Fibroblast of upper back skin (primary cell): ENCODE measurements at regions not wholly inside any gene's neighbourhood (a gene's known extent, or its start where the extent isn't known, plus 50 kb on each side); places are given as distances from the start of the nearest gene placed in this dataset.
"Not testable (repeated sequence)": the region's sequence is repeated elsewhere in the genome, so short reads cannot be mapped to it uniquely, and the experiment has no call there.

Experiments
- DNase-seq: peaks from one replicate; pipeline ENCODE4 v3.0.0-alpha.2; 2013

DNA sequence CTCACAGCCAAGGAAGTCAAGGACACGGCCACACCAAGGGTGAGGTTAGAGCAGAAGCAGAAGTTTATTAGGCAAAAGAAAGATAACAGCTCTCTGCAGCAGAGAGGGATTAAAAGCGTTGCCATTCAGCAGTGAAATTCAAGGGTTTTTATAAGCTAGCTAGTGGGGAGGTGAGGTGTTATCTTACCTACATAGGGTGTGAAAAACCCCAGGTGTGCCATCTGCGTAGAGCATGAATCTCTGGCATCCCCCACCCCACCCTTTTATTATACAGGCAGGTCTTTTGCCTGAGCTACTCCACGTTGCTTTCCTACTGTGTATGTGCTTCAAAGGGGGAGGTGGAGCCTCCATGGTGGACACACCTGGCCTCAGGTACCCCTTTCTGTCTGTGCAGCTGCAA, 135.4 kb downstream of the ARHGAP11B start:
- DNase-seq: not testable (repeated sequence)

DNA sequence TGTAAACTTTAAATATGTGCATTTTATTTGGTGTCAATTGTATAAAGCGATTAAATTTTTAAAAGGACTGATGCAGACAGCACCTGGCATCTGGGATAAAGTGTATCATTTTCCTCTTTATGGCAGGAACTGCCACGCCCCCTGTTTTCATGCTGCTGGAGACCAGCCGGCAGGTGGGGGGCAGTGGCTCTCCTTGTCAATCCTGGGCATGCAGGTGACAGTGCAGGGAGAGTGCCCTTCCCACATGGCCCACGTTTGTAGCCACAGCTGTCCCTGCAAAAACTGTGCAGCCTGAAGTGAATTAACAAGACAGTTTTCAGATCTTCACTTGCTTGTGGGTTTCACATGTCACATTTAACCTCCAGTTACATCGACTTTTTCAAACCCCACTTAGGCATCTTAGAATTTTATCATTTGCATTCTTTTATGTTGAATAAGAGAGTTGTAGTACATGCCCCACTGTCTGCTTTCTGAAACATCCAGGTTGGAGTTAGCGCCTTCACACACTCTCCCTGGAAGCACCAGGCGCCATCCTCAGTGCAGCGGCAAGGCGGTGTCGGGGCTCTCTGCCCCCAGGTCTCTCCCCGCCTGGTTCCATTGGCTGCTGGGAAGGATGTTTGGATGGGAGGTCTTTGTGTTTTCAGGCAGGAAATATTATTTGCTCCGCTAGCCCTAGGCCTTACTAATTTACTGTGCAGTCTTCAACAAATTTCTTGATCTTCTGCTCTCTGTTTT, 134.2 kb upstream of the FAN1 start:
- peak; percentile 13 for DNase-seq

DNA sequence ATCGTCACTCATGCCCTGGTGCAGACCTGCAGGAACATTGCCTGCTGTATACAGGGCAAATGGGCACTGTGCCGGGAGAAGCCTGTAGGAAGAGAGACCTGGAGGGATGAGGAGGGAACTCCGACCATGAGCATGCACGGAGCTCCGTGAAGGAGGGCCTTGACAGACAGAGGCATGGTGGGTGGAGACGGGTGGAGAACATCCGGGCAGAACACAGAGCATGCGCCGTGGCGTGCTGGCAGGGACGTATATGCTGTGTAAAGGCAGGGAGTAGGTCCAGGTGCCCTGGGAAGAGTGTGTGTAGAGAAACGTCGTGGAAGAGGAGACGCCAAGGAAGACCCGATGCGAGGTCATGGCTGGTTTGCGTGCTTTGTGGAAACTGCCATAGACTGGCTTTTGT, 133.0 kb upstream of the FAN1 start:
- no peak for DNase-seq

DNA sequence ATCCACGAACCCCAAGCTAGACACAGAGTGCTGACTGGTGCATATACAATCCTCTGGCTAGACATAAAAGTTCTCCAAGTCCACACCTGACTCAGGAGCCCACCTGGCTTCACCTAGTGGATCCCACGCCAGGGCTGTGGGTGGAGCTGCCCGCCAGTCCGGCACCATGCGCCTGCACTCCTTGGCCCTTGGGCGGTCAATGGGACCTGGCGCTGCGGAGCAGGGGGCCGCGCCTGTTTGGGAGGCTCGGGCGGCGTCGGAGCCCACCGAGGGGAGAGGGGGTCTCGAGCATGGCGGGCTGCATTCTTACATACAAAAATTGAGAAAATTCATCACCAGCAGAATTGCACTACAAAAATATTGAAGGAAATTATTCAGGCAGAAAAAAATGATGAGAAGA, 120.7 kb upstream of the FAN1 start:
- DNase-seq: no peak

DNA sequence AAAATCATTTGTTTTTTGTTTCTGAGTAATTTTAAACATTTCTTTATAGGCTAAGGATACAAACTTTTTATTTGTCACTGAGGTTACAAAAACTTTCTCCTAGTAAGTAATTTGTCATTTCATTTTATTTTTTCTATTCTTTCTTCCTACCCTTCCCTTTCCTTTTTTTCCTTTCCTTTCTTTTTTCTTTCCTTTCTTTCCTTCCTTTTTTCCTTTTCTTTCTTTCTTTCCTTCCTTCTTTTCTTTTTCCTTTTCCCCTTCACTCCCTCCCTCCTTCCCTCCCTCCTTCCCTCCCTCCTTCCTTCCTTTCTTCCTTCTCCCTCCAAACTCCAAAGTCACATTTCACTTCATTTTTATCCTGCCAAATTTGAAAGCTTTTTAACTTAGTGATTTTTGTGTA, 115.1 kb upstream of the FAN1 start:
- DNase-seq: no peak

DNA sequence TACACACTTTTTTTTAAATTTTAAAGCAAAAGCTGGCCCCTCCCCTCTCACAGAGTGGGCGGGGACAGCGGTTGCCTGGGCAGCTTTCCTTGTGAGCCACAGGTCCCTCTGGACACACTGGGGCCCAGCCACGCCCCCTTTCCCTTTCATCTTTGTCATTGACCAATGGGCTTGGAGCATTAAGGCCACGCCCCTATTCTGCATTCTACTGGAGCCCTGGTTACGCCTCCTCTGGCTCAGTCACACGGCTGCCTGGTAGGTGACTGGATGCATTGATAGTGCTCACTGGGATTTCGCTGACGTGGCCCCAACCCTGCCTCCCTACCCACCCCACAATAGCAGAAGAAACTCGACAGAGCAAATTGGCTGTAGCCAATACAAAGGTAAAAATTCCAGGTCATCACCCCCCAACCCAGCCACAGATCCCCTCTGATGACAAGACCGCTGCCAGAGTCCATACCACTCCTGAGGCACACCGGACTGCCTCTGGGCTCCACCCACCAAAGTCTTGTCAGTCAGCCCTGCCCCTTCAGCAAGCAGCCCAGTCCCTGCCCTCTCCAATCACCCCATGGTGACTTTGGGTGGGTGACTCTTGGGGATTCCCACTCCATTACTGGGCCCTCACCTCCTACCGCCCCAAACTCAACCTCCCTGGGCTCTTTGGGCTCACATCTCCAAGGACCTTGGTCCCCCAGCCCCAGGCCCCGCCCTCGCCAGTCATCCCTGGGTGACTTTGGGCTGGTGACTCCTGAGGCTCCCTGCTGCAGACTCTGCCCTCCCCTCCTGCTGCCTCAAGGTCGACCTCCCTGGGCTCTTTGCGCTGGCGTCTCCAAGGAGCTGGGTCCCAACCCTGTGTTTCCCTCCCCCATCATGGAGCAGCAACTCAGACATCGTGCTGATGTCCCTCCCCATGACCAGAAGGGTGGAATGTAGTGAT, 112.2 kb upstream of the FAN1 start:
- DNase-seq: no peak

DNA sequence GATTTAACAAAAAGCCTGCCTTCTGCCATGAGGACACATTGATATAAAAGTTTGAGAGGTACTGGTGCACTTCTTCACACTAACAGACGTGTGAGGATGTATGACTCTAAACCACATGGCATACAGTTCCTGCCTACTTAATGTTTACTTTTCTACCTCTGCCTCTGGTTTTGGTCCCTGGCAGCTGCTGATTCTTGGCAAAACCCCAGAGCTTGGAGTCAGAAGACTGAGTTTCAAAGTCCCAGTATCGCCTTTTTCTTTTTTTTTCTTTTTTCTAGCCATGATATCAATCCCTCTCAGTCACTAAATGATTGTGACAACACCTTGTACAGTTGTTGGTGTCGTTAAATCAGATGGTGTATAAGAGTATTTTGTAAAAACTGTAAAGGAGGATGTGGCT, 110.9 kb upstream of the FAN1 start:
- not testable (repeated sequence) for DNase-seq

DNA sequence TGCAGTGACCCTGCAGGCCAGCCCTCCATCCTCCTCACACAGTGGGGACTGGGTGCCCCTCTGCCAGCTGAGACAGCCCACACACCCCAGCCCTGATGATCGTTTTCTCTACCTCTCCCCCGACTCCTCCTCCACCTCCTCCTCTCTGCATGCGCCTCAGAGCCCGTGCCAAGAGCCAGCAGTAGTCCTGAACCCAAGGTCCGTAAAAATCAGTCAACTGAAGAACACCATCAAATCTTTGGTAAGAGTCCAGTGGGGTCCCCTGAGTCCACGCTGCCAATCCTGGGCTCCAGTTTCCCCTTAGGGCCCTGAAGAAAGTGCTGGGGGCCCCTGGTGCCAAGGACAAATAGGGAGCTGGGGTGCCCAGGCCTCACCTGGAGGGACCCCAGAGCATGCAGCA, 109.3 kb upstream of the FAN1 start:
- no peak for DNase-seq

DNA sequence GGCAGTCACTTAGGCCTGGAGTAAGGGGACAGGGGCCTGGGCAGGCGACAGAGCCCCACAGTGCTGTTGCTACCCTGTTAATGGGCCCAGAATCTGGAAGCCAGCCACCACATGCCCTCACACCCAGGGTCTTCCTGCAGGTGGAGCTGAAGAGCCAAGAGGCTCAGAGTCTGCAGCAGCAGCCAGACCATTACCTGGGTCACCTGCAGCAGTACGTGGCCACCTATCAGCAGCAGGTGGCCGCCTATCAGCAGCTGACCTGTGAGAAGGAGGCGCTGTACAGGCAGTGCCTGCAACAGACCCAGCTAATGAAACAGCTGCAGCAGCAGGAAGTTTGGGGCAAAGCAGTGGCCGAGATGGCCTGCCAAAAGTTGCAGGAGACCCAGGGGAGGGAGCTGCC, 104.2 kb upstream of the FAN1 start:
- DNase-seq: not testable (repeated sequence)

DNA sequence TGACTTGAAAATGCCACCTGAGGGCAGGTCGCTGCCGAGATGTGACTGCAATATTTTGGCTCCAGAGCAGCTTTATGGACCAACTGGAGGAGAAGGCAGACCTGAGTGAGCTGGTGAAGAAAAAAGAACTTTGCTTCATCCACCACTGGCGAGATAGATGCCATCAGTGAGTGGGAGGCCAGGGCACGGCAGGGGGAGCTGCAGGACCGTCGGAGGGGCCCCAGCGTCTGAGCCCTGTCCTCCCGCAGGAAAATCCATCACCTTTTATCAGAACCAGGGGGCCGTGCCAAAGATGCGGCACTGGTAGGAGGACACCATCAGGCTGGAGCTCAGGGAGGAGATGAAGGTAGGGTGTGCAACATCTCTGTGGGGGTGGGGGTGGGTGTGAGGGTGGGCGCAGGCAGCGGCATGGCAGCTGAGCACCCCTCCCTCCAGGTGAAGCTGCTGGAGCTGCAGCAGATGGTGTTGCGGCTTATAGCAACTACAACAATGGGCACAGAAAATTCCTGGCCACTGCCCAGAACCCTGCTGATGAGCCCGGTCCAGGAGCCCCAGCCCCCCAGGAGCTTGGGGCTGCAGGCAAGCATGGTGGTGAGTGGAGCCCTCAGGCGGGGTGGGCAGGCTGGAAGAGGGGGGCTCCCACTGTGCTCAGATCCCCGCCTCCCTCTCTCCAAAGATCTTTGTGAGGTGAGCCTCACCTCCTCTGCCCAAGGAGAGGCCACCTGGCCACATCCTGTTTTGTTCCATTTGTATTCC, 102.4 kb upstream of the FAN1 start:
- not testable (repeated sequence) for DNase-seq

DNA sequence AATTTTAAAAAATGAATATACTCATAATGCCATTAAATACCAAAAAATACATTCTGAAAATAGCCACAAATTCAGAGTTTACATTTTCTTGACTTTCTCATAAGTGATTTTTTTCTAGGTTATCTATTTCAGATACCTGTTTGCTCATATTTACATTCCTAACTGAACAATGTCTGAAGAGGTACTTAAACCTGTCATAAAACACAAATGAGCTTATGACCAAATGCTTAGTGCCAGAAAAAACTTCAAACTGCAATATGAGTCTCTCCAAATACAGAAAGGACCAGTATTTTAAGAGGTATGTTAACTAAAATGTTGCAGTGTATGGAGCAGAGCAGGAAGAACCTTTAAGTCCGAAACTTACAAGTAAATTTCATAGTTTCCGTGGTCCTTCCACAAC, 101.7 kb upstream of the FAN1 start:
- DNase-seq: not testable (repeated sequence)

DNA sequence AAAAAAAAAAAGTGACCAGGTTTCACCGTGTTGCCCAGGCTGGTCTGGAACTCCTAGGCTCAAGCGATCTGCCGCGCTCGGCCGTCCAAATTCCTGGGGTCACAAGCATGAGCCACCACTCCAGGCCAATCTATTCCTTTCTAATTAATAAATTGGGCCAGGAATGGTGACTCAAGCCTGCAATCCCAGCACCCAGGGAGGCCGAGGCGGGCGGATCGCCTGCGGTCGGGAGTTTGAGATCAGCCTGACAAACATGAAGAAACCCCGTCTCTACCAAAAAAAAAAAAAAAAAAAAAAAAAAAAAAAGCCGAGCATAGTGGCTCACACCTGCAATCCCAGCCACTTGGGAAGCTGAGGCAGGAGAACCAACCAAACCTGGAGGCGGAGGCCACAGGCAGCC, 100.0 kb upstream of the FAN1 start:
- DNase-seq: not testable (repeated sequence)

DNA sequence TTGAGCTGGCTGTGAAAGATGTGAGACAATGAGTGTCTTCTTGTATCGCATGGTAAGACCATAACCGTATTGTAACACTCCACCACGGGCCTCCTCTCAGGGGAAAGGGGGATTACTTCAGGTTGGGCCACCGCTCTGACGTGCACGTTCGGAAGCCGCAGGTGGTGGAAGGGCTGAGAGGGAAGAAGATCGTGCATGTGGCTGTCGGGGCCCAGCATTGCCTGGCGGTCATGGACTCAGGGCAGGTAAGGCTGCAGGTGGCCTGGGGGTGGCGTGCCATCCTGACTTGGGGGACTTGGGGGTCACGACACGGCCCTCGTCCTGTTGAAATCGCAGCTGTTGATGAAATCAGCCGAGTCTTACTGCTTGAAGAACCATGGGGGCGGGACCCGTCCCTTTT, 87.3 kb upstream of the FAN1 start:
- DNase-seq: no peak

DNA sequence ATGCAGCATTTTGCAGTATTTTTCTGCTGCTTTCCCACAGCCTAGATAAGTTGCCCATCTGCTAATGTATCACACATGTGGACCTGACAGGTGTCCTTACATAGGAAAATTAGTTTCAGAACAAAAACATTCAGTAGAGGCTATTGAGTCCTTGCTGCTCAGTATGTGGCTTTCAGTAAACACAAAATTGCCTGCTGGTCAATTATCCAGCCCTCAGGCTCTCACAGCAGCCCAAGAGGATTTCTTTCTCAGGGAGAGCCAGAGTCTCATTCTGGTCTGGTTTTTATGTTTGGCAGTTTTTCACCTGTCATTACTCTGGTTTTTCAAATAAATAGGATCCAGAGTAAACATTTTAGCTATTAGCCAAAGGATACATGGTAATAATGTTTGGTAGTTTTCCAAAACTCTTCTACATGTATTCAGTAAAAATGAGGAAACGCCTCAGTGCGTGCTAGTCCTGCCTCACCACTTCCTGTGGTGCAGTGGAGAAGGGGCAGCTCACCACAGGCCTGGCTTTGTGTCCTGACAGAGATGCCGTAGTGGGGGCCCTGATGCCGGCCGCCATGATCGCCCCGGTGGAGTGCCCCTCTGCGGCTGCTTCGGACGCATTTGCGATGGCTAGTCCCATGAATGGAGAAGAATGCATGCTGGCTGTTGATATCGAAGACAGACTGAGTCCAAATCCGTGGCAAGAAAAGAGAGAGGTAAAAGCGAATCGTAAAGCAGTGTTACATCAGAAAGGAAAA, 80.5 kb upstream of the FAN1 start:
- peak; percentile 15 for DNase-seq

DNA sequence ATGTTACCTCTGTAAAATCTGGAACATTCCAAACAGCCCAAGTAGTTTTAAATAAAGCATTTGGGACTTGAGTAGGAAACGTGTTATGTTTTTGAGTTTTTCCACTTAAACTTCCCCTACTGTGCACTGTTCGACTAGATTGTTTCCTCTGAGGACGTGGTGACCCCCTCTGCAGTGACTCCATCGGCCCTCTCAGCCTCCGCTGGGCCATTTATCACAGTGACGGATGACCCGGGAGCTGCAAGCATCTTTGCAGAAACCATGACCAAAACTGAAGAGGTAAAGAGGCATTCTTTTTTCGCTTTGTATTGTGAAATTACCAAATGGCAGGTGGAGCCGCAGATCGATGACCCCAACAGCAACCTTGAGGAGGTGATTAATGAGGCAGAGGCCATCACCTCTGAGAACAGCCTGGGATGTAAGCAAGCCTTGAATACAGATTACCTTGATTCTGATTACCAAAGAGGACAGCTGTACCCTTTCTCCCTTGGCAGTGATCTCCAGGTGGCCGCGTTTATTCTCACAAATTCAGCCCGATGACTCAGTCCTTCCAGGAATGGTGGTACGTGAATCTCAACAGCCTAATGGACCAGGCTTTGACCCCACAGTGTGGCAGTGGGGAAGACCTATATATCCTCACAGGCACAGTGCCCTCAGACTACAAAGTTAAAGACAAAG, 79.1 kb upstream of the FAN1 start:
- DNase-seq: peak; percentile 1

DNA sequence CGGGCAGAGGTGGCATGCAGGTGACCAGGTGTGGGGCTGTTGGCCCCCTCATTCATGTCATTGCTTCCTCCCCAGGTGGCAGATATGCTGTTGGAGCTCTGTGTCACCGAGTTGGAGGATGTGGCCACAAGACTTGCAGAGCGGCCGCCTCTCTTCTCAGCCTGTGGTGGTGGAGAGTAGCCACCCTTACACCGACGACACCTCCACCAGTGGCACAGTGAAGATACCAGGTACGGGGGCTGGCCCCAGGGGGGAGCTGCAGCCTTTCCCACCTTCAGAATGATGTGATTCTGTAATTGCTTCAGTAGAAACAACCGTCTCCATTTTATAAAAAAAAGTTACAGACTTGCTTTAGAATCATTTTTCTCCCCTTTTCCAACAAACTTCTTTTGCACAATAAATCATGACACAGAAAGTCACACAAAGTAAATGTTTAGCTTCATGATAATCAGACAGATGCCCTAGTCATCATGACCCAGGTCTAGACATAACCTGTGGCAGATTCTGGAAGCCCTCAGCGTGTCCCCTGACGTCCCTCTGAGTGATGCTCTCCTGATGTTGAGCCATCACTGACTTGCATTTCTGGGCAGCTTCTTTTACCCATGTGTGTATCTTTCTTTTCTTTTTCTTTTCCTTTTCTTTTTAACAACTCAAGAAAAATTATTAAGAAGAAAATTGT, 76.0 kb upstream of the FAN1 start:
- no peak for DNase-seq

DNA sequence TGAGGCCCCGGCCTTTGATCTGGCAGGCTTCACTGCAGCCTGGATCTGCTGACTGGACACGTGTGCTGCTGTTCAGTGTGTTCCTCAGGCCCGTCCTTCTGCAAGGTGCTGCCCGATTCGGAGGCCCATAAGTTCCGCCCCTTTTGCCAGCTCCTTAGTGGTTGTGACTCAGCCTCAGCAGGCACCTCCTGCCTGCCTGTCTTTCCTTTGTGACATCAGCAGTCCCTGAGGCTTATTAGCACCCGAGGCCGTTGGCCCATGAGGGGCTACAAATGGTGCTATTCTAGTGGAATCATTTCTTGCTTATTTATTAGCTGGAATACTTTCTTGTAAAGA, 75.4 kb upstream of the FAN1 start:
- peak; percentile 11 for DNase-seq

DNA sequence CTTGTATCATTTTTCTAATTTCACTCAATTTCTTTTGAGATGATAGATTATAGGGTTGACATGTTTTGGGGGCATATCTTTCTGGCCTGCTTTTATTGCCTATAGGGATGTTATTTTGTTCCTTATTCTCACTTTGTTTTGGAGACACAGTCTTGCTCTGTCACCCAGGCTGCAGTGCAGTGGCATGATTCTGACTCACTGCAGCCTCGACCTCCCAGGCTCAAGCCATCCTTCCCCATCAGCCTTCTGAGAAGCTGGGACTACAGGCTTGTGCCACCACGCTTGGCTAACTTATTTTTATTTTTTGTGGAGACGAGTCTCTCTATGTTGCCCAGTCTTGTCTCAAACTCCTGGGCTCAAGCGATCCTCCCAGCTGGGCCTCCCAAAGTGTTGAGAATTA, 72.8 kb upstream of the FAN1 start:
- no peak for DNase-seq

DNA sequence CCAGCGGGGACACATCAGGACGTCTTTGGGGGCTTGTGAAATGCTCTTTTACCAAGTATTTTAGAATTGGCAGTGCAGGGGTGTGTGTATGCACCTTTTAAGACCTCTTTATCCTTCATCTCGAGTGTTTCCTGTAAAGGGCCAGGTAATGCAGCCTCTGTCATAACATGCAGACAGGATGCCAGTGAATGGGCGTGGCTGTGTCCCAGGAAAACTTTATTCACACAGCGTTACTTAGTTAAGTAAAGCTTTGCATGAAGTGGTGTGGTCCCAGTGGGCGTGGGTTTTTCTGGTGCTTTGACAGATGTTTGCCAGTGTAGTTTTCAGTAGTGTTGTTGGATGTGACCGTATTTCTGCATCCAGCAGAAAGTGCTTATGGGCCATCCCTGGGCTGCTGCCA, 70.3 kb upstream of the FAN1 start:
- not testable (repeated sequence) for DNase-seq

DNA sequence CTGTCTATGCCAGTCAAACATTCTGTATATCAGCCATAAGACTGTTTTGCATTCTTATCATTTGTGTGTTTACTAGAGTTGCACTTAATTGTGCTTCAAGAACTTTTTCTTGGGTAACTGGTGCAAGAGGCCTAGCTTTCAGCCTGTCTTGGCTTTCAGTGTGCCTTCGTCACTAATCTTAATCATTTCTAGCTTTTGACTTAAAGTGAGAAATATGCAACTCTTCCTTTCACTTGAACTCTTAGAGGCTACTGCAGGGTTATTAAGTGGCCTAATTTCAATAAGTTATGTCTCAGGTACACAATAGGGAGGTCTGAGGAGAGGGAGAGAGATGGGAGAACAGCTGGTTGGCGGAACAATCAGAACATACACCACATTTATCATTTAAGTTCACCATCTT, 62.1 kb upstream of the FAN1 start:
- DNase-seq: not testable (repeated sequence)

DNA sequence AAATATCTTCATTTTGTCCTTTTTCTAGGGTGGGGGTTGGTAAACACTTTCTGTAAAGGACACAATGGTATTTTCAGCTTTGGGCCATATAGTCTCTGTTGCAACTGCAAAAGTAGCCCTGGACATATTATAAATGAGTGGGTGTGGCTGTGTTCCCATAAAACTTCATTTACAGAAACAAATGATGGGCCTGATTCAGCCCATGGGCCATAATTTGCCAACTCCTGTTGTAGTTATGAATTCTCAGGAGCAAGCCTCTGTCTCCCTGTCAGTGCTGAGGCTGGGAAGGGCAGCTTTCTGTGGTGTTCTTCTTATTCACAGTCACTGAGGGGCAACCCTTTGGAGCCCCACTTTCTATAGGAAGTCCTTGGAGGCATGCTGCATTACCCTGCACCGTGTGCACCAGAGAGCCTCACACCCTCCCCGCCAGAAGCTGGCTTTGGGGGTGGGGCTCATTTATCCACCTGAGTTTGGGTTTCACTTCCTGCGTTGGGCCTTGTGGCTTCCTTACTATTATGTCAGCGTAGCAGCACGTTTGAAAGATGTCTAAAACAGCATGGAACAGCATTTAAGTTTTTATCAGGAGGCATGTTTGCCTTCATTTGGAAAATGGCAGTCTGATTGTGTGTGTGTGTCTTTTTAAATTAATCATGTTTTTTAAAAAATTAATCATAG, 60.8 kb upstream of the FAN1 start:
- DNase-seq: not testable (repeated sequence)
